ENCODE measurements at regions not wholly inside any gene's neighbourhood (a gene's known extent, or its start where the extent isn't known, plus 50 kb on each side); places are given as distances from the start of the nearest gene placed in this dataset.

DNA sequence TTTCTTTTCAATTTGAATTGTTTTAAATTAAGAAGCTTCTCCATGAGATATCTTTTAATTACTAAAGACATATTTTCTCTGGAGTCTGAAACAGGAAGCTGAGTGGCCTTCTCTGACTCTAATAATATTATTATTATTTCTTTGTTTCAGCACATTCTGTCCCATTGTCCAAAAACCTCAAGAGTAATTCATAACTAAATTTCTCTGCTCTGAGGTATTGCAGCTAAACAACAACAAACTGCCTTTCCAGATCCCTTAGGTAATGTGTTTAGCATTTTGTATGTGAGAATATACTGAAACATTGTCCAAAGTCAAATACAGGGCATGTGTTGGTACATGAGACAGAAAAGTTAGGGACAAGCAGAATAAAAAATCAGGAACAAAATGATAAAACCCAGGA is 199.0 kb upstream of the FAR2 start:
- DNase-seq (no peak), ATAC-seq (no peak)
- POLR2A ChIA-PET (ENCODE audit: unreplicated experiment), result no interaction called here
- no TSS peak for BruUV-seq (replicated peaks)
- peaks cover 4% of the 10 kb centered on the region for H3K9me2 ChIP-seq (replicated peaks; ENCODE audit: low read length)
- no peak overlapping the region for H3K27ac ChIP-seq (ENCODE audit: low read length)
- no peaks in the 10 kb centered on the region for H3F3A ChIP-seq (ENCODE audit: low read length, unreplicated experiment)
- H3K4me1 ChIP-seq (ENCODE audit: insufficient read depth, low read length), result no peaks in the 10 kb centered on the region
- H3K36me3 ChIP-seq (ENCODE audit: low read depth, low read length), result no peaks in the 10 kb centered on the region
- no peak overlapping the region for H3K4me3 ChIP-seq (ENCODE audit: low read length)
- H3K27me3 ChIP-seq (ENCODE audit: low read length), result no peaks in the 10 kb centered on the region
- H3K4me2 ChIP-seq (ENCODE audit: low read length), result no peak overlapping the region
- no peaks in the 10 kb centered on the region for H3K9me3 ChIP-seq (ENCODE audit: low read length)
- intact Hi-C loops (cut with micrococcal nuclease), result no loop called here
- CTCF ChIA-PET, result no interaction called here
- H3K9ac ChIP-seq (ENCODE audit: low read length), result no peak overlapping the region
- no peak overlapping the region for H2AFZ ChIP-seq (ENCODE audit: low read length)
- TF ChIP-seq EZH2 (IDR thresholded peaks at IDR 0.05; ENCODE audit: low read length, unreplicated experiment), result no peak
- TF ChIP-seq, protein P1, sequence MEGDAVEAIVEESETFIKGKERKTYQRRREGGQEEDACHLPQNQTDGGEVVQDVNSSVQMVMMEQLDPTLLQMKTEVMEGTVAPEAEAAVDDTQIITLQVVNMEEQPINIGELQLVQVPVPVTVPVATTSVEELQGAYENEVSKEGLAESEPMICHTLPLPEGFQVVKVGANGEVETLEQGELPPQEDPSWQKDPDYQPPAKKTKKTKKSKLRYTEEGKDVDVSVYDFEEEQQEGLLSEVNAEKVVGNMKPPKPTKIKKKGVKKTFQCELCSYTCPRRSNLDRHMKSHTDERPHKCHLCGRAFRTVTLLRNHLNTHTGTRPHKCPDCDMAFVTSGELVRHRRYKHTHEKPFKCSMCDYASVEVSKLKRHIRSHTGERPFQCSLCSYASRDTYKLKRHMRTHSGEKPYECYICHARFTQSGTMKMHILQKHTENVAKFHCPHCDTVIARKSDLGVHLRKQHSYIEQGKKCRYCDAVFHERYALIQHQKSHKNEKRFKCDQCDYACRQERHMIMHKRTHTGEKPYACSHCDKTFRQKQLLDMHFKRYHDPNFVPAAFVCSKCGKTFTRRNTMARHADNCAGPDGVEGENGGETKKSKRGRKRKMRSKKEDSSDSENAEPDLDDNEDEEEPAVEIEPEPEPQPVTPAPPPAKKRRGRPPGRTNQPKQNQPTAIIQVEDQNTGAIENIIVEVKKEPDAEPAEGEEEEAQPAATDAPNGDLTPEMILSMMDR (conservative IDR thresholded peaks at IDR 0.05; ENCODE audit: low read depth, low read length), result no peak
- no peak for TF ChIP-seq EZH2phosphoT487 (IDR thresholded peaks at IDR 0.05; ENCODE audit: borderline replicate concordance, low read length)
- H4K20me1 ChIP-seq (ENCODE audit: low read length), result no peaks in the 10 kb centered on the region
- H3K79me2 ChIP-seq (ENCODE audit: low read length), result no peaks in the 10 kb centered on the region

DNA sequence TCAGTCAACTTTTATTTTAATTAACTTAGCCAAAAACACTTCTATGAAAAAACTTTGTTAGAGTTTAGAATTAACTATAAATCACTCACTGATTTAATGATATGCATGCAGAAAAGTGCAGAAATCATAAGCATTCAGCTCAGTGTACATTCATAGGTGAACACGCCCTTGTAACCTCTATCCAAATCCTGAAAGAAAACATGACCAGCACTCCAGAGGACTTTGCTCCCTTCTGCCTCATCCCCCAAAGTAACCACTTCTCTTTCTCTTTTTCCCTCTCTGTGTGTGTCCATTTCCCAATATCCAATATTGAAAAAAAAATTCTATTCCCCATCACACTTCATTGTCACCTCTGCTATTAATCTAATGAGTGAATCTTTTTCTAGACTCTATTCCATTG is 197.1 kb upstream of the FAR2 start:
- Histone ChIP-seq H3K4me1 (ENCODE audit: insufficient read depth, low read length) (no peaks in the 10 kb centered on the region), H3K9me3 (ENCODE audit: low read length) (no peaks in the 10 kb centered on the region), H3K79me2 (ENCODE audit: low read length) (no peaks in the 10 kb centered on the region), H3F3A (ENCODE audit: low read length, unreplicated experiment) (no peaks in the 10 kb centered on the region), H3K36me3 (ENCODE audit: low read depth, low read length) (no peaks in the 10 kb centered on the region), H3K9ac (ENCODE audit: low read length) (no peak overlapping the region), H3K4me3 (ENCODE audit: low read length) (no peak overlapping the region), H3K27ac (ENCODE audit: low read length) (no peak overlapping the region), H2AFZ (ENCODE audit: low read length) (no peak overlapping the region), H4K20me1 (ENCODE audit: low read length) (no peaks in the 10 kb centered on the region), H3K4me2 (ENCODE audit: low read length) (no peak overlapping the region), H3K9me2 (replicated peaks; ENCODE audit: low read length) (peaks cover 4% of the 10 kb centered on the region), H3K27me3 (ENCODE audit: low read length) (no peaks in the 10 kb centered on the region)
- ChIA-PET POLR2A (ENCODE audit: unreplicated experiment) (interaction anchor here (0.6 kb wide), 1 partner anchor 158 kb away, joined by 3 read pairs; no protein-coding TSS in a partner anchor), CTCF (no interaction called here)
- no TSS peak for BruUV-seq (replicated peaks)
- intact Hi-C loops (cut with micrococcal nuclease), result no loop called here
- TF ChIP-seq, protein P1 (conservative IDR thresholded peaks at IDR 0.05; ENCODE audit: low read depth, low read length), result no peak
- no peak for TF ChIP-seq EZH2phosphoT487 (IDR thresholded peaks at IDR 0.05; ENCODE audit: borderline replicate concordance, low read length)
- TF ChIP-seq EZH2 (IDR thresholded peaks at IDR 0.05; ENCODE audit: low read length, unreplicated experiment), result no peak
- ATAC-seq (peak; percentile 58; the same call in 1 of the 2 replicates), DNase-seq (peak; percentile 37)

DNA sequence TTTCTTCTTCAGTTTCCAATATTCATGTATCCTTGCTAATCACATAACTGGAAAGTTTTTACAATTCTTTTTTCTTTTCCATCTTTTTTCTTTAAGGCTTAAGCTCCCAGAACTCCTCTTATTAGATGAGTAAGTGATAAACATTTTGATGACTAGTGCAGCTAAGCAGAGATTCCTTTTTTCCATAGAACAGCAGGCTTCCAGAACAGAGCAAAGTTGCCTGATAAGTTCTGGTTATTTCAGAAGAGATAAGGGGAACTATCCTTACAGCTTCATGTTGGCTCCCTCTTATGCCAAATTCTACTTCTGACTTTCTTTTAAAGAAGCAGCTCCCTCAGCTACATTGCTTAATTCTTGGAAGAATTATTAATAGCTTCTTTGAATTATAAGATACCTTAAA is 194.7 kb upstream of the FAR2 start:
- no peaks in the 10 kb centered on the region for H4K20me1 ChIP-seq (ENCODE audit: low read length)
- H3K9me3 ChIP-seq (ENCODE audit: low read length), result no peaks in the 10 kb centered on the region
- no peaks in the 10 kb centered on the region for H3K79me2 ChIP-seq (ENCODE audit: low read length)
- H3K9ac ChIP-seq (ENCODE audit: low read length), result no peak overlapping the region
- no peak overlapping the region for H2AFZ ChIP-seq (ENCODE audit: low read length)
- H3K4me1 ChIP-seq (ENCODE audit: insufficient read depth, low read length), result peaks cover 11% of the 10 kb centered on the region
- no peak for DNase-seq
- no peaks in the 10 kb centered on the region for H3F3A ChIP-seq (ENCODE audit: low read length, unreplicated experiment)
- ATAC-seq, result no peak
- TF ChIP-seq, protein P1 (conservative IDR thresholded peaks at IDR 0.05; ENCODE audit: low read depth, low read length), result no peak
- no peak for TF ChIP-seq EZH2 (IDR thresholded peaks at IDR 0.05; ENCODE audit: low read length, unreplicated experiment)
- no peak for TF ChIP-seq EZH2phosphoT487 (IDR thresholded peaks at IDR 0.05; ENCODE audit: borderline replicate concordance, low read length)
- intact Hi-C loops (cut with micrococcal nuclease), result no loop called here
- no peaks in the 10 kb centered on the region for H3K27me3 ChIP-seq (ENCODE audit: low read length)
- no peak overlapping the region for H3K27ac ChIP-seq (ENCODE audit: low read length)
- no peak overlapping the region for H3K4me3 ChIP-seq (ENCODE audit: low read length)
- ChIA-PET POLR2A (ENCODE audit: unreplicated experiment) (interaction anchor here (0.6 kb wide), 1 partner anchor 733 kb away, joined by 3 read pairs; no protein-coding TSS in a partner anchor), CTCF (no interaction called here)
- BruUV-seq (replicated peaks), result no TSS peak
- H3K9me2 ChIP-seq (replicated peaks; ENCODE audit: low read length), result peaks cover 4% of the 10 kb centered on the region
- no peaks in the 10 kb centered on the region for H3K36me3 ChIP-seq (ENCODE audit: low read depth, low read length)
- H3K4me2 ChIP-seq (ENCODE audit: low read length), result no peak overlapping the region

Data from PC-3 (cell line).